Mucosa of rectum (tissue), 2 donors: ENCODE measurements at regions not wholly inside any gene's neighbourhood (a gene's known extent, or its start where the extent isn't known, plus 50 kb on each side); places are given as distances from the start of the nearest gene placed in this dataset.

ENCODE experiments used
- H3K27ac ChIP-seq, 2 donors: one replicate each; pipeline ENCODE4 v1.7.0; 2013; ENCODE audit warnings: inconsistent platforms in 2 of 2, low read depth in 2 of 2, low read length in 2 of 2
- H3K27me3 ChIP-seq, 2 donors: one replicate each; pipeline ENCODE4 v1.7.0; 2013; ENCODE audit warnings: low read length in 2 of 2; ENCODE audit not compliant: control insufficient read depth in 2 of 2, insufficient read depth in 2 of 2
- H3K36me3 ChIP-seq, 2 donors: one replicate each; pipeline ENCODE4 v1.7.0; 2013; ENCODE audit warnings: low read length in 2 of 2; ENCODE audit not compliant: control insufficient read depth in 2 of 2, insufficient read depth in 2 of 2
- H3K4me1 ChIP-seq, 2 donors: one replicate each; pipeline ENCODE4 v1.7.0; 2013; ENCODE audit warnings: low read length in 2 of 2, mild to moderate bottlenecking in 1 of 2; ENCODE audit not compliant: control insufficient read depth in 2 of 2, insufficient read depth in 2 of 2
- H3K4me3 ChIP-seq, 2 donors: one replicate each; pipeline ENCODE4 v1.7.0; 2013; ENCODE audit warnings: low read length in 2 of 2
- H3K9ac ChIP-seq, 2 donors: one replicate each; pipeline ENCODE4 v1.7.0; 2013; ENCODE audit warnings: low read length in 2 of 2, low read depth in 1 of 2, mild to moderate bottlenecking in 1 of 2
- H3K9me3 ChIP-seq, 2 donors: one replicate each; pipeline ENCODE4 v1.7.0; 2013; ENCODE audit warnings: low read length in 2 of 2; ENCODE audit not compliant: control insufficient read depth in 2 of 2
- donor health status: healthy.
- donor health status: Normal muscosa, but diverticular disease.

- no peaks in the 10 kb centered on the region for H3K27me3 ChIP-seq
- no peaks in the 10 kb centered on the region for H3K9me3 ChIP-seq
- H3K36me3 ChIP-seq, result no peaks in the 10 kb centered on the region
- no peak overlapping the region for H3K27ac ChIP-seq
- no peak overlapping the region for H3K4me3 ChIP-seq
- H3K9ac ChIP-seq, result no peak overlapping the region
- no peaks in the 10 kb centered on the region for H3K4me1 ChIP-seq
Measured at GRCh38 chr5:52328220-52328806, 459.4 kb upstream of the ITGA1 start.

GRCh38 chr5:52331725-52332124, 456.0 kb upstream of the ITGA1 start:
- Histone ChIP-seq H3K27ac (no peak overlapping the region), H3K9ac (no peak overlapping the region), H3K36me3 (no peaks in the 10 kb centered on the region), H3K4me3 (no peak overlapping the region), H3K9me3 (no peaks in the 10 kb centered on the region), H3K4me1 (no peaks in the 10 kb centered on the region), H3K27me3 (no peaks in the 10 kb centered on the region)

- Histone ChIP-seq H3K27ac (no peak overlapping the region), H3K27me3 (no peaks in the 10 kb centered on the region), H3K36me3 (no peaks in the 10 kb centered on the region), H3K9me3 (no peaks in the 10 kb centered on the region), H3K9ac (no peak overlapping the region), H3K4me3 (no peak overlapping the region), H3K4me1 (no peaks in the 10 kb centered on the region)
Measured at GRCh38 chr5:52334367-52334766, 453.3 kb upstream of the ITGA1 start.

- no peaks in the 10 kb centered on the region for H3K9me3 ChIP-seq
- H3K4me1 ChIP-seq, result no peaks in the 10 kb centered on the region
- no peaks in the 10 kb centered on the region for H3K36me3 ChIP-seq
- no peaks in the 10 kb centered on the region for H3K27me3 ChIP-seq
- no peak overlapping the region for H3K9ac ChIP-seq
- H3K27ac ChIP-seq, result no peak overlapping the region
- H3K4me3 ChIP-seq, result no peak overlapping the region
Measured at GRCh38 chr5:52339285-52339684, 448.4 kb upstream of the ITGA1 start.

GRCh38 chr5:52342361-52342760, 445.4 kb upstream of the ITGA1 start:
- Histone ChIP-seq H3K4me3 (no peak overlapping the region), H3K9me3 (no peaks in the 10 kb centered on the region), H3K36me3 (no peaks in the 10 kb centered on the region), H3K9ac (no peak overlapping the region), H3K27ac (no peak overlapping the region), H3K4me1 (no peaks in the 10 kb centered on the region), H3K27me3 (no peaks in the 10 kb centered on the region)

- no peaks in the 10 kb centered on the region for H3K4me1 ChIP-seq
- no peak overlapping the region for H3K27ac ChIP-seq
- no peaks in the 10 kb centered on the region for H3K36me3 ChIP-seq
- H3K9me3 ChIP-seq, result no peaks in the 10 kb centered on the region
- H3K4me3 ChIP-seq, result no peak overlapping the region
- H3K9ac ChIP-seq, result no peak overlapping the region
- no peaks in the 10 kb centered on the region for H3K27me3 ChIP-seq
Measured at GRCh38 chr5:52356311-52356918, 431.3 kb upstream of the ITGA1 start.

GRCh38 chr5:52359261-52359660, 428.5 kb upstream of the ITGA1 start:
- no peak overlapping the region for H3K27ac ChIP-seq
- H3K4me3 ChIP-seq, result no peak overlapping the region
- no peaks in the 10 kb centered on the region for H3K27me3 ChIP-seq
- H3K36me3 ChIP-seq, result no peaks in the 10 kb centered on the region
- H3K9me3 ChIP-seq, result no peaks in the 10 kb centered on the region
- H3K9ac ChIP-seq, result no peak overlapping the region
- H3K4me1 ChIP-seq, result no peaks in the 10 kb centered on the region

- no peak overlapping the region for H3K27ac ChIP-seq
- H3K4me3 ChIP-seq, result no peak overlapping the region
- H3K9me3 ChIP-seq, result no peaks in the 10 kb centered on the region
- H3K27me3 ChIP-seq, result no peaks in the 10 kb centered on the region
- H3K36me3 ChIP-seq, result no peaks in the 10 kb centered on the region
- H3K4me1 ChIP-seq, result no peaks in the 10 kb centered on the region
- H3K9ac ChIP-seq, result no peak overlapping the region
Measured at GRCh38 chr5:52360985-52361384, 426.7 kb upstream of the ITGA1 start.

GRCh38 chr5:52374286-52374685, 413.4 kb upstream of the ITGA1 start:
- Histone ChIP-seq H3K9me3 (no peaks in the 10 kb centered on the region), H3K27ac (no peak overlapping the region), H3K4me3 (no peak overlapping the region), H3K36me3 (no peaks in the 10 kb centered on the region), H3K9ac (no peak overlapping the region), H3K4me1 (no peaks in the 10 kb centered on the region), H3K27me3 (no peaks in the 10 kb centered on the region)

GRCh38 chr5:52375969-52376368, 411.7 kb upstream of the ITGA1 start:
- no peaks in the 10 kb centered on the region for H3K27me3 ChIP-seq
- no peak overlapping the region for H3K9ac ChIP-seq
- H3K4me1 ChIP-seq, result no peaks in the 10 kb centered on the region
- no peak overlapping the region for H3K27ac ChIP-seq
- no peaks in the 10 kb centered on the region for H3K36me3 ChIP-seq
- no peak overlapping the region for H3K4me3 ChIP-seq
- no peaks in the 10 kb centered on the region for H3K9me3 ChIP-seq
